Sigmoid colon (tissue), 6 donors: ENCODE measurements at regions not wholly inside any gene's neighbourhood (a gene's known extent, or its start where the extent isn't known, plus 50 kb on each side); places are given as distances from the start of the nearest gene placed in this dataset.
"Not testable (repeated sequence)": the region's sequence is repeated elsewhere in the genome, so short reads cannot be mapped to it uniquely, and the experiment has no call there.

ENCODE experiments used
- DNase-seq: peaks from one replicate; pipeline ENCODE4 v3.0.0-alpha.2; 2019
- H3K27ac ChIP-seq, 4 donors: fragments of 200-600 bp; sonication (generic); one replicate each; pipeline ENCODE4 v1.5.1; 2016 to 2019; ENCODE audit warnings: mild to moderate bottlenecking in 1 of 4
- H3K27me3 ChIP-seq, 3 donors: fragments of 200-600 bp; sonication (generic); one replicate each; pipeline ENCODE4 v1.5.1; 2019; ENCODE audit warnings: mild to moderate bottlenecking in 1 of 3
- H3K36me3 ChIP-seq, 4 donors: fragments of 200-600 bp; sonication (generic); one replicate each; pipeline ENCODE4 v1.5.1; 2016 to 2019
- H3K4me1 ChIP-seq, 4 donors: fragments of 200-600 bp; sonication (generic); one replicate each; pipeline ENCODE4 v1.5.1; 2017 to 2019
- H3K4me3 ChIP-seq, 4 donors: fragments of 200-600 bp; sonication (generic); one replicate each; pipeline ENCODE4 v1.5.1; 2017 to 2019; ENCODE audit warnings: mild to moderate bottlenecking in 2 of 4, moderate library complexity in 1 of 4
- H3K9me3 ChIP-seq, 4 donors: fragments of 200-600 bp in 3 of 4; sonication (generic) in 3 of 4; one replicate each; pipeline versions ENCODE4 v1.5.1 to v1.6.1; 2013 to 2019
- WGBS, 2 donors: extraction: QIAGEN DNeasy Blood & Tissue Kit; methylation state at CpG; one replicate each; pipeline ENCODE4 v1.1.7; 2013; 5-methylcytosine and 5-hydroxymethylcytosine counted together
- intact Hi-C: fragments of 100-400 bp; cut with DNase I; formaldehyde crosslinking; loops from one replicate; pipeline ENCODE4 v1.15.1; 2023
- donor health status: healthy with polysubstance abuse.
- donor health status: healthy.

GRCh38 chr15:30688684-30689083 lies 62.8 kb downstream of the ARHGAP11B start:
- intact Hi-C loops, H3K36me3 ChIP-seq, H3K4me3 ChIP-seq, H3K27ac ChIP-seq, H3K9me3 ChIP-seq, DNase-seq, H3K4me1 ChIP-seq, H3K27me3 ChIP-seq: not testable (repeated sequence)
- 88 to 95% methylated on average over 5 of the region's 5 CpGs for WGBS, 2 donors

GRCh38 chr15:30690153-30690552 lies 64.2 kb downstream of the ARHGAP11B start:
- H3K4me3 ChIP-seq, DNase-seq, intact Hi-C loops, H3K36me3 ChIP-seq, H3K4me1 ChIP-seq, H3K27me3 ChIP-seq, H3K27ac ChIP-seq, H3K9me3 ChIP-seq: not testable (repeated sequence)
- 84 to 91% methylated on average over 2 of the region's 2 CpGs for WGBS, 2 donors

- intact Hi-C loops, H3K9me3 ChIP-seq, H3K4me3 ChIP-seq, DNase-seq, H3K4me1 ChIP-seq, H3K36me3 ChIP-seq, H3K27ac ChIP-seq, H3K27me3 ChIP-seq: not testable (repeated sequence)
- WGBS, 2 donors = no CpG with 5 or more reads among the region's 3 CpGs
Measured at GRCh38 chr15:30695811-30696210, 69.9 kb downstream of the ARHGAP11B start.

GRCh38 chr15:30696439-30697314 lies 70.7 kb downstream of the ARHGAP11B start:
- H3K36me3 ChIP-seq, H3K4me1 ChIP-seq, intact Hi-C loops, DNase-seq, H3K27ac ChIP-seq, H3K9me3 ChIP-seq, H3K27me3 ChIP-seq, H3K4me3 ChIP-seq: not testable (repeated sequence)
- 71 to 90% methylated on average over 7 of the region's 15 CpGs for WGBS, 2 donors

GRCh38 chr15:30697315-30697685 lies 71.4 kb downstream of the ARHGAP11B start:
- H3K27ac ChIP-seq, intact Hi-C loops, H3K36me3 ChIP-seq, H3K4me1 ChIP-seq, H3K27me3 ChIP-seq, H3K9me3 ChIP-seq, H3K4me3 ChIP-seq, DNase-seq: not testable (repeated sequence)
- 54 to 91% methylated on average over 3 of the region's 3 CpGs for WGBS, 2 donors

- H3K36me3 ChIP-seq, H3K4me3 ChIP-seq, DNase-seq, H3K4me1 ChIP-seq, H3K9me3 ChIP-seq, intact Hi-C loops, H3K27me3 ChIP-seq, H3K27ac ChIP-seq: not testable (repeated sequence)
- WGBS, 2 donors = no CpG with 5 or more reads among the region's 7 CpGs
Measured at GRCh38 chr15:30700006-30700597, 74.2 kb downstream of the ARHGAP11B start.

GRCh38 chr15:30707976-30708685 lies 82.2 kb downstream of the ARHGAP11B start:
- H3K27ac ChIP-seq, H3K4me3 ChIP-seq, H3K9me3 ChIP-seq, H3K4me1 ChIP-seq, DNase-seq, H3K27me3 ChIP-seq, intact Hi-C loops, H3K36me3 ChIP-seq: not testable (repeated sequence)
- 90 to 92% methylated on average over 8 of the region's 9 CpGs for WGBS, 2 donors

- H3K4me3 ChIP-seq, DNase-seq, H3K36me3 ChIP-seq, H3K27ac ChIP-seq, H3K27me3 ChIP-seq, intact Hi-C loops, H3K9me3 ChIP-seq, H3K4me1 ChIP-seq: not testable (repeated sequence)
- WGBS, 2 donors = 91 to 95% methylated on average over 4 of the region's 7 CpGs
Measured at GRCh38 chr15:30708809-30709208, 82.9 kb downstream of the ARHGAP11B start.

- H3K36me3 ChIP-seq, H3K9me3 ChIP-seq, H3K4me3 ChIP-seq, H3K27ac ChIP-seq, H3K27me3 ChIP-seq, DNase-seq, H3K4me1 ChIP-seq, intact Hi-C loops: not testable (repeated sequence)
- 72 to 98% methylated on average over 4 to 5 of the region's 7 CpGs for WGBS, 2 donors
Measured at GRCh38 chr15:30718038-30718643, 92.2 kb downstream of the ARHGAP11B start.

- WGBS, 2 donors = 73 to 91% methylated on average over 5 of the region's 5 CpGs
- H3K27ac ChIP-seq, H3K9me3 ChIP-seq, H3K27me3 ChIP-seq, H3K4me1 ChIP-seq, intact Hi-C loops, H3K4me3 ChIP-seq, DNase-seq, H3K36me3 ChIP-seq: not testable (repeated sequence)
Measured at GRCh38 chr15:30719363-30719762, 93.4 kb downstream of the ARHGAP11B start.

GRCh38 chr15:30720825-30721224 lies 94.9 kb downstream of the ARHGAP11B start:
- H3K4me1 ChIP-seq, H3K9me3 ChIP-seq, H3K27ac ChIP-seq, intact Hi-C loops, DNase-seq, H3K36me3 ChIP-seq, H3K27me3 ChIP-seq, H3K4me3 ChIP-seq: not testable (repeated sequence)
- WGBS, 2 donors = 79 to 92% methylated on average over 3 of the region's 3 CpGs

GRCh38 chr15:30721529-30721928 lies 95.6 kb downstream of the ARHGAP11B start:
- H3K27me3 ChIP-seq, intact Hi-C loops, H3K4me3 ChIP-seq, H3K9me3 ChIP-seq, H3K36me3 ChIP-seq, DNase-seq, H3K4me1 ChIP-seq, H3K27ac ChIP-seq: not testable (repeated sequence)
- WGBS, 2 donors = 80% methylated on average over 1 of the region's 2 CpGs; no CpG with 5 or more reads in 1 of the 2 donors
